ENCODE measurements at regions not wholly inside any gene's neighbourhood (a gene's known extent, or its start where the extent isn't known, plus 50 kb on each side); places are given as distances from the start of the nearest gene placed in this dataset.
"Not testable (repeated sequence)": the region's sequence is repeated elsewhere in the genome, so short reads cannot be mapped to it uniquely, and the experiment has no call there.

DNA sequence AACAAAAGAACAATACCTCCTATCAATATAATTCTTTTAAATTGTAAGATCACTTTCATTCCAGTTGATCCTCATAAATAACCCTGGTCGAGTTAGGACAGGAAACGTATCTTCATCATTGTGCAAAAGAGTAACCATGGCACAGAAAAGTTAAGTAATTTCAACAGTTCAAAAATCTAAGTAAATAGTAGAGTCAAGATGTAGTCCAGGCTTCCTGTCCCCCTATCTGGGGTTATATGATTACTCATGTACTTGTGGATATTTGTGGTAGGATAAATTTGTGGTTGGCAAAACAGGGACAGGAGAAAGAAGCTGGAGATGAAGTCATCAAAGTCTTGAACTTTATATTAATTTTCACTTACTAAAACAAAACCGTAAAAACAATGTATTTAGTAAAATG lies 772.6 kb downstream of the TSN start:
- no peak for DNase-seq (ENCODE audit: low spot score)
- intact Hi-C loops (cut with DNase I): no loop called here

GRCh38 chr2:122528958-122529705 lies 773.7 kb downstream of the TSN start:
- DNase-seq (ENCODE audit: low spot score): no peak
- intact Hi-C loops (cut with DNase I): no loop called here

DNA sequence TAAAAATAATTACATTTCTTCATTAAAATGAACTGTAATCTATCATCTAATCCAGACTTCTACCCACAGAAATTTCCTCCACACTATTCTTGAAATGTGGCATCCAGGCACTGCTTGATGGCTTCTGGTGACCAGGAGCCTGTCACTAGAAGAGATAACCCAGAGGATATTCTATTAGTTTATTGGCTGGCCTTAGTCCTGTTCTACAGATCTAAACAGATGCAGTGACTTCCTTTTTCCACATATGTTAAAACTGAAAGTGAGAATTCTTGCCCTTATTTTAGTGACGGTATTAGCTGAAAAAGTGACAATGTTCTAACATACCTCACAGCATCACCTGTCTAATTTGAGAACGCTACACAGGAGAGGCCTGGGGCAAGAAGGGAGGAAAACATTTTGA lies 775.4 kb downstream of the TSN start:
- no peak for DNase-seq (ENCODE audit: low spot score)
- intact Hi-C loops (cut with DNase I): no loop called here

DNA sequence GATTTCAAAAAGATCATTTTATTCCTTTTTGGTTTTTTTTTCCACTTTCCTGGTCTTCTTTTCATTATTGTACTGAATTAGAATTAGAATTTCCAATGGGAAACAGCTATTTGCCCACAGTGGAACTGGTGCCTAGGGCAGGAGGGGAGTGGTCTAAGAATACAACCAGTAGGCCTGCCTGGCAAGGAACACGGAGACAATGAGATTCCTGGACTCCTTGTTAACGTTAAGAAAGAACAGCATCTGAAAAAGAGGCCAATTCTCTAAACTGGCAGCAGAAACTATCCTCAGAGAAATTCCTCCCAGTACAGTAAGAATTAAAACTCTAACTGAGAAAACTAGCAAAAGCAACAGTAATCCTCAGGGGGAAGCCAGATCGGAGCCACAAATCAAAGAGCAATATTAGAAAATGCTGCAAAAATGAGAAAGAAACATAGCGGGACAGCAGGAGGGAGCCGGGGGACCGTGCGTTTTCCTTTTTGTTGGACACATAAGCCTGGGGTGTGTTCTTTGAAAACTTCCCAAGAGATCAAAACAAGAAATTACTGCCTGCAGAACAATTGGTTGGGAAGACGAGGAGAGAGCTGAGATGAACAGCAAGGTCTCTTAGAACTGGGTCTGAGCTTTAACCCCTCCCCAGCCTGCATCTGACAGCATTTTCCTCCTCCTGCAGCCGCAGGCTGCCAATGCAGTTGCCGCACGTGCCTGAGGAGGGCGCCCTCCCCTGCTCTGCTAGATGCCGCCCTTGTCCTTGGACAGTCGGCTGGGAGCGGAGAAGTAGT lies 776.0 kb downstream of the TSN start:
- no peak for DNase-seq (ENCODE audit: low spot score)
- intact Hi-C loops (cut with DNase I): no loop called here

DNA sequence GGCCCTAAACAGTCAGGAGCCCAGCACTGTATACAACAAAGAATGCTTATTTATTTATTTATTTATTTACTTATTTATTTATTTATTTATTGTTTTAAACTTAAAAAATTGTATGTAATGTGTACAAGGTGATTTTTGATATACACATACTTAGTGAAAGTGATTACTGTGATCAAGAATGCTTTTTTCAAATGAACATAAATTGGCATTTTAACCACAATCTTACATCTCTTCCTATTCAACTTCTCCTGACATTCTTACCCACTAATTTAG lies 776.6 kb downstream of the TSN start:
- intact Hi-C loops (cut with DNase I): no loop called here
- no peak for DNase-seq (ENCODE audit: low spot score)

GRCh38 chr2:122532481-122532880 lies 777.0 kb downstream of the TSN start:
- intact Hi-C loops (cut with DNase I): no loop called here
- no peak for DNase-seq (ENCODE audit: low spot score)

- intact Hi-C loops (cut with DNase I): no loop called here
Observed at GRCh38 chr2:122535960-122536505, 780.6 kb downstream of the TSN start.

DNA sequence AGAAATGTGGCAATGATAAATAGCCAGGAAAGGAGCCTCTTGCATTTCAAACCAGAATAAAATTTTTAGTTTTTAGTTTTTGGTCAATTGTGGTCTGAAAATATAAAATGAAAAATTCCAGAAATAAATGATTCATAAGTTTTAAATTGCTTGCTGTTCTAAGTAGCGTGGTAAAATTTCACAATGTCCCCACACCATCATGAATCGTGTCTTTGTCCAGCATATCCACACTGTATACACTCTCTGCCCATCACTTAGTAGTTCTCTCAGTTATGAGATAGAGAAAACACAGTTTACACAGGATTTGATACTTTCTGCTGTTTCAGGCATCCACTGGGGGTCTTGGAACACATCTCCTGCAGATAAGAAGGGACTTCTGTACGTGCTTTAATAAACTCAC lies 783.9 kb downstream of the TSN start:
- no peak for DNase-seq (ENCODE audit: low spot score)
- intact Hi-C loops (cut with DNase I): no loop called here

More at GRCh38 chr2:122535960-122536505, 780.6 kb downstream of the TSN start:
- no peak for DNase-seq (ENCODE audit: low spot score)

DNA sequence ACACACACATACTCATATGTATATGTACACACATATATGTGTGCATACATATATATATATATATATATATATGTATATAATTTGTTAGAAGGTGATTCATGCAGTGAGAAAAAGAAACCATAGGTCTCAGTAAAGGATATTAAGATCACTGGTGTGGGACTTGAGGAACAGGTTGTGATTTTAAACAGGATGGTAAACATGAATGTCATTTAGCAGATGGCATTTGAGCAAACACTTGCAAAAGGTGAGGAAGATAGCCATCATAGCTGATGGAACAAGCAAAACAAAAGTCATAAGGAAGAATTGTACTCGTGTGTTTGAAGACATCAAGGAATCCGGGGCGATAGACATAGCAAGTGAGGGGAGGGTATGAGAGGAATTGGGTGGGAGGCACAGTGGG lies 784.5 kb downstream of the TSN start:
- DNase-seq (ENCODE audit: low spot score): no peak
- intact Hi-C loops (cut with DNase I): no loop called here

DNA sequence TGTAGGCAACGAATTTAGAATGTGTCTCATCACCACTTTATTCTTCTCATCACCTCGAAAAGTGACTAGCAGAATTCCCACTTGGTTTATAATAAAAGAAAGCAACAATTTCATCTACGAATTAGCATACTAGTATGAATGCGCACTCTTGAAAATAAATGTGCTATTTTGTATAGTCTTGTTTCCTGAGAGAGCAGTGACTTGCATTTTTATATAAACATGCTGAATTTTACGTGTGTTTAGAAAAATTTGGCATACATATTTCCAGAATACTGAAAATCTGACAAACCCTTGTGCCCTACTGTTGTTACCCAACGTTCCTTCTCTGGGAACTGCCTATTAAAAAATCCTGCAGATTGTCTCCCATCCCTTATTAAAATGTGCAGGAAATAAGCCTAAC lies 786.8 kb downstream of the TSN start:
- DNase-seq (ENCODE audit: low spot score): no peak

DNA sequence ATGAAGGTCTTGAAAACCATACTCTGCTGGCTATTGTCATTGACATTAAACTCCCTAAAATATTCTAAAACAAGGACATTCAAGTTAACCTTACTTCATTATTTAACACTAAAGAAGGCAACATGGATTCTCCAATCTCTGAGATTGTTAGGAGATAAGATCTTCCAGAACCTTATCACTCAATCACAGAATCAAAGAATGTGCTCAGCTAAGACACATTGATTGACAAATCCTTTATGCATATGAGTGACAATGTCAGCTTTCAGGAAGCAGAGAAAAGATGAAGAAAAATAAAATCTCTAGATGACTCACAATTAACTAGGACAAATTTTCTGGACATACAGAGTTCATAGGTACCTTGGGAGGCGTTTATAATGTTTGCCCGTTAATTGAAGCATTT lies 787.2 kb downstream of the TSN start:
- intact Hi-C loops (cut with DNase I): no loop called here
- DNase-seq (ENCODE audit: low spot score): no peak

More for the DNA sequence above, 786.8 kb downstream of the TSN start:
- intact Hi-C loops (cut with DNase I): no loop called here

DNA sequence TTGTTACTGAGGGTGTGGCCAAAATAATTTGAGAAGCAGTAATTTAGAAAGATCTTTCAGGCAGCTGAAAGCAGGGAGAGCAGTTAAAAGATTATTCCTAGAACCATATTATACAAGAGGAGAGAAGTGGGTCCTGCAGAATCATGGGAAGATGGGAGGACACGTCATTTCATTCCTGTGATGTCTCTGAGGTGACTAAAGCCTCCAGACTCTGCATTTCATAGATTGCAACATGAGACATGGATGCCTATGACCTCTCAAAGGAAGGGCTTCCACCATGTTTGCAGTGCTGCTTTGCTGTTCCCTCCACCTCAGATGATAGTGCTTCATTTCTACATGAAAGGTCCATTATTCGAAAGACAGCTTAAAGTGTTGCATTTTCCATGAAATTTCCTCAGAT lies 788.4 kb downstream of the TSN start:
- no peak for DNase-seq (ENCODE audit: low spot score)
- intact Hi-C loops (cut with DNase I): no loop called here

DNA sequence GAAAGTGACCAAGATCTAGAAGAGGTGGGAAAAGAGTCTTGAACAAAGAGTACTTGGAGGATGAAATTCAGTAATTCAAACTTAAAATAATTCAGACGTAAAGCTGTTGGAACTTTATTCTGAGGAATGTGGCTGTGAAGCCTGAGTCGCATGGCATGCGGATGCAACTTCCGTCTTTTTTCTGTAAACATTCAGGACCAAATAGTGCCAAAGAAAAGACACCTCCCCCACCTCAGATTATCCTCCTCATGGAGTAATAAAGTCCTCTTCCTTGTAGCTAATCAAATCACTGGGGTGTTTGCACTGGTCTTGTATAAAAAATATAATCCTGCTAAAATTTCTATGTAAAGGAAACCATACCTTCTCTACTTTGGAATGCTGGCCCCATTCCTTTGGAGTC lies 790.4 kb downstream of the TSN start:
- intact Hi-C loops (cut with DNase I): no loop called here
- DNase-seq (ENCODE audit: low spot score): no peak

DNA sequence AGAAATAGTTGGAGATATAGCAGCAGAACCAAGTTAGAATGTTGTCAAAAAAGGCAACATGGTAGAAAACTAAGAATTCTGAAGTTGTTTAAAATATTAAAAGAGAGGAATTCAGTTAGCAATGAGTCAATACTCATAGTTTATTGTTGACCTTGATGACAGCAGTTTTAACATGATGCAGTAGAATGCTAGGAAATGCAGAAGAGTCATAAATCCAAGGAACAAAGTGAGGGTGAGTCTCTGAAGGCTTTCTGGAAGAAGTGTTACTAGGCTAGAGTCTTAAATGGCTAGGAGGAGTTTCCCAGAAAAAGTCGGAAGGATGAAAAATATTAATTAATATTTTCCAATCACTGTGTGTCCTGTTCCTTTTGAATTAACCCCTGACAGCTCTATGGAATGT lies 807.3 kb downstream of the TSN start:
- no peak for DNase-seq (ENCODE audit: low spot score)
- intact Hi-C loops (cut with DNase I): no loop called here

DNA sequence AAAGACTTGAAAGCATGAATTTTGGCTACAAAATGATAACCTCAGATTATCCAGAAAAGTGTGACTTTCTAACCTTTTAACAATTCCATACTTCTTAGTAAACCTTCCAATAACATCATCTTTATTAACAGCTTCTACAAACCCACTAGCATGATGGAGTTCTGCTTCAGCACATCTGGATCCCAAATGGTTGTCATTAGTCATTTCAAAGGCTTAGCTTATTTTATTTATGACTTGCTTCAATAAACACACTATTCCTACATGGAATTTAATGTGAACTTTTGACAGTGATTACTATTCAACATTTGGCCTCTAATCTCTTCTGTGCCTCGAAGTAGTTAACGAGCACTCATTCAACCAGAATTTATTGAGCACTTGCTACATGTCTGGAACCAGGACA lies 808.3 kb downstream of the TSN start:
- no peak for DNase-seq (ENCODE audit: low spot score)
- intact Hi-C loops (cut with DNase I): no loop called here

GRCh38 chr2:122564843-122565242 lies 809.4 kb downstream of the TSN start:
- intact Hi-C loops (cut with DNase I): no loop called here
- DNase-seq (ENCODE audit: low spot score): no peak

DNA sequence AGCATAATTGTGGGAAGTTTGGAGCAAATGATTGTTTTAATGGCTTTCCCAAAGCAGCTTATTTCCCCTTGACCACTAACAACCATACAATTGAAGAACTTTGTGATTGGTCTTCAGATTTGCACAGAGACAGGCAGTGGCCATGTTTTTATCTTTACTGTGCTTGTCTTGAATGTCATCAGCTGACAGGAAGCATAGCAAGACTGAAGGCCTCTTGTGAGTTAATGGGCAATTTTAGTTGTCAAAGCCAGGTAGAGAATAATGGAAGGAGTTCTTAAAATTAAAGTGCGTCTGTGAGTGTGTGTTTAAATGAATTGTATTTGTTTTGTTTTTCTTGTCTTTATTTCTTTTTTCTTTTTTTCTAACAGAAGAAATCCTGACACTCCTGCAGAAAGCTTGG lies 809.9 kb downstream of the TSN start:
- intact Hi-C loops (cut with DNase I): no loop called here

GRCh38 chr2:122570641-122571040 lies 815.2 kb downstream of the TSN start:
- intact Hi-C loops (cut with DNase I): no loop called here
- no peak for DNase-seq (ENCODE audit: low spot score)

More for the DNA sequence above, 809.9 kb downstream of the TSN start:
- no peak for DNase-seq (ENCODE audit: low spot score)

DNA sequence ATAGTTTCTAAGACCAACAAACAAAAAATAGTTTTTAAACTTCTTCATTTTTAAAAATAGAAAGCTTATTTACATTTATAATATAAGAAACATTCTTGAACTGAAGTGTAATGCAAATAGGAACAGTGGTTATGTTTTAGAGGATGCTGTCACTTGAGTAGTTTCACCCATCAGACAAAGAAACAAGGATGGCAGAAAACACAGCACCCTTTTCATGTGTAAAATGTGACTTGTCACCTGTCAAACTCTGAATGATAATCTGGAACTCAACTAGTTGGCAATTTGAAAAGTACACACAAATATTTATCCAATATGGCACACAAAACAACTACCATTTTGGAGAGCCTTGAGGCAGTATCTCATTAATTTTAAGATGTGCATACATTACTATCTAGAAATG lies 816.0 kb downstream of the TSN start:
- intact Hi-C loops (cut with DNase I); DNase-seq (ENCODE audit: low spot score): not testable (repeated sequence)

- intact Hi-C loops (cut with DNase I): no loop called here
- no peak for DNase-seq (ENCODE audit: low spot score)
Observed at GRCh38 chr2:122575076-122575475, 819.6 kb downstream of the TSN start.

All from posterior vena cava (tissue), 2 donors.